ENCODE measurements at regions not wholly inside any gene's neighbourhood (a gene's known extent, or its start where the extent isn't known, plus 50 kb on each side); places are given as distances from the start of the nearest gene placed in this dataset.

- TF ChIP-seq POLR2AphosphoS5 (IDR thresholded peaks at IDR 0.05; ENCODE audit: low read depth, low read length) = no peak
- no peak for TF ChIP-seq POLR2A (IDR thresholded peaks at IDR 0.05; ENCODE audit: low read depth, low read length)
- TF ChIP-seq TAF1 (IDR thresholded peaks at IDR 0.05; ENCODE audit: borderline replicate concordance, low read depth, low read length) = no peak
Observed at GRCh38 chr1:173421286-173421685, 55.8 kb upstream of the PRDX6 start.

Measured in GM12892 (cell line).